ENCODE measurements at regions not wholly inside any gene's neighbourhood (a gene's known extent, or its start where the extent isn't known, plus 50 kb on each side); places are given as distances from the start of the nearest gene placed in this dataset.

GRCh38 chr17:54834086-54834485, 66.6 kb upstream of the TOM1L1 start:
- no peak for ATAC-seq
- Histone ChIP-seq H3K4me1 (no peaks in the 10 kb centered on the region), H3K27me3 (no peaks in the 10 kb centered on the region), H3K4me3 (no peak overlapping the region), H3K36me3 (no peaks in the 10 kb centered on the region), H3K27ac (no peak overlapping the region), H3K9me3 (no peaks in the 10 kb centered on the region)
- 38 to 54% methylated on average over 3 of the region's 3 CpGs for WGBS, 2 donors
- no peak for FAIRE-seq
- DNase-seq: no peak
- TF ChIP-seq, protein P1, sequence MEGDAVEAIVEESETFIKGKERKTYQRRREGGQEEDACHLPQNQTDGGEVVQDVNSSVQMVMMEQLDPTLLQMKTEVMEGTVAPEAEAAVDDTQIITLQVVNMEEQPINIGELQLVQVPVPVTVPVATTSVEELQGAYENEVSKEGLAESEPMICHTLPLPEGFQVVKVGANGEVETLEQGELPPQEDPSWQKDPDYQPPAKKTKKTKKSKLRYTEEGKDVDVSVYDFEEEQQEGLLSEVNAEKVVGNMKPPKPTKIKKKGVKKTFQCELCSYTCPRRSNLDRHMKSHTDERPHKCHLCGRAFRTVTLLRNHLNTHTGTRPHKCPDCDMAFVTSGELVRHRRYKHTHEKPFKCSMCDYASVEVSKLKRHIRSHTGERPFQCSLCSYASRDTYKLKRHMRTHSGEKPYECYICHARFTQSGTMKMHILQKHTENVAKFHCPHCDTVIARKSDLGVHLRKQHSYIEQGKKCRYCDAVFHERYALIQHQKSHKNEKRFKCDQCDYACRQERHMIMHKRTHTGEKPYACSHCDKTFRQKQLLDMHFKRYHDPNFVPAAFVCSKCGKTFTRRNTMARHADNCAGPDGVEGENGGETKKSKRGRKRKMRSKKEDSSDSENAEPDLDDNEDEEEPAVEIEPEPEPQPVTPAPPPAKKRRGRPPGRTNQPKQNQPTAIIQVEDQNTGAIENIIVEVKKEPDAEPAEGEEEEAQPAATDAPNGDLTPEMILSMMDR (IDR thresholded peaks at IDR 0.05): no peak
- intact Hi-C loops (cut with DNase I): no loop called here

DNA sequence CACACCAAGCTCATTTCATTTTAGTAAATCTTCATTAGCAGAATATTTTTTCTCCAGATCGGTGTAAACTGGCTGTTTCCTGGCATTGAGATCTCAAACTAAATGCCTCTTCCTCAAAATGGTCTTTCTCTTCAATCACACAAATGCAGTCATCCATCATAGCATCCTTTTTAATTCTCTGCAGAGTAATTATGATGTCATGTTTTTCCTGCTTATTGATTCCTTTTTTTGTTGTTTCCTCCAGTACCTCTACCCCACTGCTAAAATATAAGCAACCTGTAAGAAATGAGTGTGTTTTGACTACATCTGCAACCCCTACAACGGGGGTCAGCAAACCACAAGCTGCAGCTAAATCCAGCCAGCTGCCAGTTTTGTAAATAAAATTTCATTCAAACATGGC, 65.6 kb upstream of the TOM1L1 start:
- no peaks in the 10 kb centered on the region for H3K9me3 ChIP-seq
- DNase-seq (no peak), FAIRE-seq (no peak), ATAC-seq (no peak)
- no peak overlapping the region for H3K4me3 ChIP-seq
- intact Hi-C loops (cut with DNase I): no loop called here
- H3K27me3 ChIP-seq: no peaks in the 10 kb centered on the region
- no peak overlapping the region for H3K27ac ChIP-seq
- 71 to 74% methylated on average over 2 of the region's 2 CpGs for WGBS, 2 donors
- H3K36me3 ChIP-seq: no peaks in the 10 kb centered on the region
- TF ChIP-seq, protein P1 (IDR thresholded peaks at IDR 0.05): no peak
- no peaks in the 10 kb centered on the region for H3K4me1 ChIP-seq

GRCh38 chr17:54836723-54837462, 63.8 kb upstream of the TOM1L1 start:
- H3K27me3 ChIP-seq: no peaks in the 10 kb centered on the region
- H3K9me3 ChIP-seq: no peaks in the 10 kb centered on the region
- H3K36me3 ChIP-seq: no peaks in the 10 kb centered on the region
- FAIRE-seq (no peak), ATAC-seq (no peak), DNase-seq (peak in 1 of 6 donors; percentile 39)
- intact Hi-C loops (cut with DNase I): no loop called here
- WGBS, 2 donors: 79 to 87% methylated on average over 11 of the region's 11 CpGs
- no peak overlapping the region for H3K27ac ChIP-seq
- TF ChIP-seq, protein P1 (IDR thresholded peaks at IDR 0.05): no peak
- peaks cover 0 to 5% (median 0%) of the 10 kb centered on the region in 3 donors for H3K4me1 ChIP-seq
- H3K4me3 ChIP-seq: no peak overlapping the region

- TF ChIP-seq, protein P1 (IDR thresholded peaks at IDR 0.05): no peak
- intact Hi-C loops (cut with DNase I): no loop called here
- ATAC-seq: no peak
- 80 to 81% methylated on average over 3 of the region's 3 CpGs for WGBS, 2 donors
- no peak for FAIRE-seq
- Histone ChIP-seq H3K4me1 (peaks cover 0 to 5% (median 0%) of the 10 kb centered on the region in 3 donors), H3K36me3 (no peaks in the 10 kb centered on the region), H3K27me3 (no peaks in the 10 kb centered on the region), H3K27ac (no peak overlapping the region), H3K9me3 (no peaks in the 10 kb centered on the region), H3K4me3 (no peak overlapping the region)
- no peak for DNase-seq
Measured at GRCh38 chr17:54838651-54839421, 61.8 kb upstream of the TOM1L1 start.

- Histone ChIP-seq H3K27ac (no peak overlapping the region), H3K4me3 (no peak overlapping the region), H3K36me3 (no peaks in the 10 kb centered on the region), H3K4me1 (peaks cover 0 to 5% (median 0%) of the 10 kb centered on the region in 3 donors), H3K9me3 (no peaks in the 10 kb centered on the region), H3K27me3 (no peaks in the 10 kb centered on the region)
- DNase-seq: no peak
- no peak for ATAC-seq
- WGBS, 2 donors: 92 to 95% methylated on average over 1 of the region's 1 CpG
- no peak for FAIRE-seq
- intact Hi-C loops (cut with DNase I): no loop called here
- TF ChIP-seq, protein P1 (IDR thresholded peaks at IDR 0.05): no peak
Measured at GRCh38 chr17:54839447-54839846, 61.2 kb upstream of the TOM1L1 start.

Measured in pancreas (tissue), 10 donors.